ENCODE measurements at regions not wholly inside any gene's neighbourhood (a gene's known extent, or its start where the extent isn't known, plus 50 kb on each side); places are given as distances from the start of the nearest gene placed in this dataset.

DNA sequence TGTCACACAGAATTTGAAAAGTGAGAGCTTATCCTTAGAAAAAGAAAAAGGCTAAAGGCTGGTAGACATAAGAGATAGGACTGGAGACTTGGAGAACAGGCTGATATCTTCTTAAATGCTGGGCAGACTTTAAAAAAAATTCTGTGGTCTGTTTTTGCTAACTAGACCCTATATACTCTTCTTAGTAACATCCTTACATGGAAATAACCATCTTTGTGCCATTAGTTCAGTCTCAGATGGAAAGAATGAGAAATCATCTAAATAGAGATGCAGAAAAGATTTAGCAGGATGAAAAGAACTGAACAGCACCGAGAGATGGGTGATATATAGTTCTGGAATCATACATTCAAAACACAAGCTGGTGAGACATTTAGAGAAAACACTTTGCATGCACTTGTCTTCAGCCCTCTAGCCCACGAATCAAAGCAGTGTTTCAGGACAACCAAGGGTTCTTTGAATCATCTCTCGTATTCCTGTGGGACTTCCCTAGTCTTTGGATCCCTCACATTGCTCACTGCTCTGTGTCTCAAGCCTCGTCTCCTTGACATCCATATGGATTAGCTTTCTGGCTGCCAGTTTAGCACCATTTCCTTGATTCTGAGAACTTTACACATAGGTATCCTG, 93.0 kb upstream of the LYSMD4 start:
- H3K27ac ChIP-seq (ENCODE audit: low read depth, low read length) = no peak overlapping the region
- H2AK5ac ChIP-seq (ENCODE audit: low read depth, low read length) = no peak overlapping the region
- H3K56ac ChIP-seq (replicated peaks; ENCODE audit: insufficient read length, low read depth, low read length) = no peak overlapping the region
- no peaks in the 10 kb centered on the region for H3K79me2 ChIP-seq (ENCODE audit: control insufficient read depth in 1 of 2, insufficient read depth in 2 of 2, low read length in 2 of 2)
- no peak overlapping the region for H2BK12ac ChIP-seq (ENCODE audit: low read depth, low read length)
- H3K14ac ChIP-seq (ENCODE audit: insufficient read length) = no peak overlapping the region
- no peaks in the 10 kb centered on the region for H4K20me1 ChIP-seq (replicated peaks in 1 of 2; ENCODE audit: control insufficient read depth in 1 of 2, insufficient read depth in 2 of 2, low read length in 2 of 2)
- H3K36me3 ChIP-seq (ENCODE audit: control insufficient read depth in 2 of 4, insufficient read depth in 4 of 4, low read length in 3 of 4) = no peaks in the 10 kb centered on the region
- no peak overlapping the region for H2BK120ac ChIP-seq (replicated peaks; ENCODE audit: low read depth, low read length)
- no peak overlapping the region for H4K91ac ChIP-seq (replicated peaks; ENCODE audit: insufficient read length, low read length)
- 90% methylated on average over 4 of the region's 4 CpGs; no CpG with 5 or more reads in 1 of the 2 experiments for WGBS, 2 experiments (ENCODE audit: extremely low coverage in 1 of 2, insufficient coverage in 1 of 2, insufficient read length in 1 of 2, insufficient replicate concordance in 2 of 2, low coverage in 1 of 2, low lambda C conversion rate in 2 of 2, missing lambda C conversion rate in 1 of 2)
- no peak overlapping the region for H3K4me3 ChIP-seq (ENCODE audit: extremely low read depth in 1 of 4, insufficient read depth in 2 of 4, low read depth in 3 of 4, low read length in 4 of 4)
- H3K9ac ChIP-seq (replicated peaks in 1 of 4; ENCODE audit: extremely low read depth in 1 of 4, low read depth in 3 of 4, low read length in 3 of 4) = no peak overlapping the region
- H3K79me1 ChIP-seq (ENCODE audit: low read depth, low read length) = no peaks in the 10 kb centered on the region
- FAIRE-seq (no peak), DNase-seq (ENCODE audit: low read depth in 1 of 2, low spot score in 2 of 2) (no peak)
- H3K27me3 ChIP-seq (replicated peaks in 1 of 4; ENCODE audit: control insufficient read depth in 3 of 4, extremely low read depth in 1 of 4, insufficient read depth in 3 of 4, low read length in 3 of 4) = no peaks in the 10 kb centered on the region
- POLR2A ChIA-PET (ENCODE audit: partially characterized antibody) = no interaction called here
- H3K18ac ChIP-seq (ENCODE audit: extremely low read depth, low read length) = no peak overlapping the region
- no peak overlapping the region for H3K4ac ChIP-seq (replicated peaks; ENCODE audit: insufficient read length, low read depth, low read length)
- no peak overlapping the region for H2BK20ac ChIP-seq (ENCODE audit: low read length)
- H2BK15ac ChIP-seq (ENCODE audit: low read length) = no peak overlapping the region
- H2AFZ ChIP-seq (ENCODE audit: low read length) = no peak overlapping the region
- no peak overlapping the region for H4K5ac ChIP-seq (ENCODE audit: insufficient read length, low read depth, low read length)
- H3K4me2 ChIP-seq (ENCODE audit: insufficient read depth in 1 of 2, low read depth in 2 of 2, low read length in 2 of 2) = no peak overlapping the region
- no peaks in the 10 kb centered on the region for H3K4me1 ChIP-seq (replicated peaks in 1 of 4; ENCODE audit: control insufficient read depth in 3 of 4, insufficient read depth in 4 of 4, low read length in 3 of 4)
- H3K9me3 ChIP-seq (ENCODE audit: insufficient read depth in 2 of 2, low read depth in 1 of 2, low read length in 1 of 2) = no peaks in the 10 kb centered on the region
- no peak overlapping the region for H4K8ac ChIP-seq (ENCODE audit: extremely low read depth, insufficient read depth, low read length)
- H3K23me2 ChIP-seq (ENCODE audit: low read depth, low read length) = no peaks in the 10 kb centered on the region
- CTCF ChIA-PET (ENCODE audit: partially characterized antibody) = no interaction called here
- H3K23ac ChIP-seq (ENCODE audit: insufficient read length) = no peak overlapping the region
- no peak overlapping the region for H2BK5ac ChIP-seq (ENCODE audit: low read depth, low read length)
- TF ChIP-seq CHD2 (IDR thresholded peaks at IDR 0.05; ENCODE audit: low read length) (no peak), POLR2A (IDR thresholded peaks at IDR 0.05; ENCODE audit: control extremely low read depth in 1 of 2, low read depth in 2 of 2, low read length in 2 of 2) (no peak), RXRA (IDR thresholded peaks at IDR 0.05; ENCODE audit: insufficient read depth, low read depth, low read length) (no peak), KDM4A (IDR thresholded peaks at IDR 0.05; ENCODE audit: low read depth, low read length, severe bottlenecking) (no peak), JUN (IDR thresholded peaks at IDR 0.05; ENCODE audit: low read depth, low read length) (no peak)
- TF ChIP-seq, protein P1, sequence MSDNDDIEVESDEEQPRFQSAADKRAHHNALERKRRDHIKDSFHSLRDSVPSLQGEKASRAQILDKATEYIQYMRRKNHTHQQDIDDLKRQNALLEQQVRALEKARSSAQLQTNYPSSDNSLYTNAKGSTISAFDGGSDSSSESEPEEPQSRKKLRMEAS (IDR thresholded peaks at IDR 0.05) = no peak
- TF ChIP-seq, protein P2, sequence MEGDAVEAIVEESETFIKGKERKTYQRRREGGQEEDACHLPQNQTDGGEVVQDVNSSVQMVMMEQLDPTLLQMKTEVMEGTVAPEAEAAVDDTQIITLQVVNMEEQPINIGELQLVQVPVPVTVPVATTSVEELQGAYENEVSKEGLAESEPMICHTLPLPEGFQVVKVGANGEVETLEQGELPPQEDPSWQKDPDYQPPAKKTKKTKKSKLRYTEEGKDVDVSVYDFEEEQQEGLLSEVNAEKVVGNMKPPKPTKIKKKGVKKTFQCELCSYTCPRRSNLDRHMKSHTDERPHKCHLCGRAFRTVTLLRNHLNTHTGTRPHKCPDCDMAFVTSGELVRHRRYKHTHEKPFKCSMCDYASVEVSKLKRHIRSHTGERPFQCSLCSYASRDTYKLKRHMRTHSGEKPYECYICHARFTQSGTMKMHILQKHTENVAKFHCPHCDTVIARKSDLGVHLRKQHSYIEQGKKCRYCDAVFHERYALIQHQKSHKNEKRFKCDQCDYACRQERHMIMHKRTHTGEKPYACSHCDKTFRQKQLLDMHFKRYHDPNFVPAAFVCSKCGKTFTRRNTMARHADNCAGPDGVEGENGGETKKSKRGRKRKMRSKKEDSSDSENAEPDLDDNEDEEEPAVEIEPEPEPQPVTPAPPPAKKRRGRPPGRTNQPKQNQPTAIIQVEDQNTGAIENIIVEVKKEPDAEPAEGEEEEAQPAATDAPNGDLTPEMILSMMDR (IDR thresholded peaks at IDR 0.05; ENCODE audit: control extremely low read depth in 1 of 3, insufficient read depth in 1 of 3, low read depth in 1 of 3, low read length in 3 of 3) = no peak
- TF ChIP-seq, protein P3, sequence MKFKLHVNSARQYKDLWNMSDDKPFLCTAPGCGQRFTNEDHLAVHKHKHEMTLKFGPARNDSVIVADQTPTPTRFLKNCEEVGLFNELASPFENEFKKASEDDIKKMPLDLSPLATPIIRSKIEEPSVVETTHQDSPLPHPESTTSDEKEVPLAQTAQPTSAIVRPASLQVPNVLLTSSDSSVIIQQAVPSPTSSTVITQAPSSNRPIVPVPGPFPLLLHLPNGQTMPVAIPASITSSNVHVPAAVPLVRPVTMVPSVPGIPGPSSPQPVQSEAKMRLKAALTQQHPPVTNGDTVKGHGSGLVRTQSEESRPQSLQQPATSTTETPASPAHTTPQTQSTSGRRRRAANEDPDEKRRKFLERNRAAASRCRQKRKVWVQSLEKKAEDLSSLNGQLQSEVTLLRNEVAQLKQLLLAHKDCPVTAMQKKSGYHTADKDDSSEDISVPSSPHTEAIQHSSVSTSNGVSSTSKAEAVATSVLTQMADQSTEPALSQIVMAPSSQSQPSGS (IDR thresholded peaks at IDR 0.05; ENCODE audit: low read length) = no peak
- TF ChIP-seq, protein P4, sequence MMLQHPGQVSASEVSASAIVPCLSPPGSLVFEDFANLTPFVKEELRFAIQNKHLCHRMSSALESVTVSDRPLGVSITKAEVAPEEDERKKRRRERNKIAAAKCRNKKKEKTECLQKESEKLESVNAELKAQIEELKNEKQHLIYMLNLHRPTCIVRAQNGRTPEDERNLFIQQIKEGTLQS (IDR thresholded peaks at IDR 0.05; ENCODE audit: insufficient read depth, low read depth, low read length) = no peak
